ENCODE measurements at regions not wholly inside any gene's neighbourhood (a gene's known extent, or its start where the extent isn't known, plus 50 kb on each side); places are given as distances from the start of the nearest gene placed in this dataset.

DNA sequence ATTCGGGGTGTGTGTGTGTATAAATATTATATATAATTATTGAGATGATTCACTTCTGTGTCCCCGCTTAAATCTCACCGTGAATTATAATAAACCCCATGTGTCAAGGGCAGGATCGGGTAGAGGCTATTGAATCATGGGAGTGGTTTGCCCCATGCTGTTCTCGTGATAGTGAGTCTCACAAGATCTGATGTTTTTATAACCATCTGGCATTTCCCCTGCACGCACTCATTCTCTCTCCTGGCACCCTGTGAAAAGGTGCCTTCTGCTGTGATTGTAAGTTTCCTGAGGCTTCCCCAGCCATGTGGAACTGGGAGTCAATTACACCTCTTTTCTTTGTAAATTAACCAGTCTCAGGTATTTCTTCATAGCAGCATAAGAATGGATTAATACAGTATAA, 851.4 kb upstream of the AGA start:
- DNase-seq: no peak
- H2AK5ac ChIP-seq (ENCODE audit: low read length): no peak overlapping the region
- no peaks in the 10 kb centered on the region for H3K79me1 ChIP-seq (ENCODE audit: low read length)
- H3K36me3 ChIP-seq (ENCODE audit: control insufficient read depth in 1 of 2, insufficient read depth in 2 of 2, low read length in 2 of 2): no peaks in the 10 kb centered on the region
- no CpG with 5 or more reads among the region's 6 CpGs for WGBS (ENCODE audit: extremely low coverage, insufficient coverage, insufficient read length)
- no peak overlapping the region for H2BK5ac ChIP-seq (ENCODE audit: low read depth, low read length, poor library complexity)
- H3K9ac ChIP-seq (ENCODE audit: low read length): peak overlapping the region; percentile 58
- no peak overlapping the region for H3K18ac ChIP-seq (ENCODE audit: low read length)
- no peaks in the 10 kb centered on the region for H3K9me3 ChIP-seq (ENCODE audit: insufficient read depth, low read depth, low read length)
- H2BK120ac ChIP-seq (ENCODE audit: insufficient read depth, low read length, poor library complexity): no peak overlapping the region
- H3K23ac ChIP-seq (ENCODE audit: low read length): no peak overlapping the region
- H4K8ac ChIP-seq (ENCODE audit: low read depth, low read length): no peak overlapping the region
- H2AFZ ChIP-seq (ENCODE audit: insufficient read depth, low read length, poor library complexity): no peak overlapping the region
- no peak overlapping the region for H4K12ac ChIP-seq (ENCODE audit: low read depth, low read length)
- peaks cover 3 to 9% of the 10 kb centered on the region in 2 experiments for H3K4me1 ChIP-seq (ENCODE audit: control insufficient read depth in 1 of 2, insufficient read depth in 2 of 2, low read length in 2 of 2)
- H3K27me3 ChIP-seq (ENCODE audit: insufficient read depth, low read length): no peaks in the 10 kb centered on the region
- no peak overlapping the region for H2BK12ac ChIP-seq (ENCODE audit: low read length)
- H3K27ac ChIP-seq (ENCODE audit: low read depth, low read length): no peak overlapping the region
- no peak overlapping the region for H3K14ac ChIP-seq (ENCODE audit: low read length)
- no peak overlapping the region for H3K4ac ChIP-seq (ENCODE audit: low read depth, low read length)
- no peak overlapping the region for H4K91ac ChIP-seq (ENCODE audit: low read depth, low read length)
- H3K4me3 ChIP-seq (ENCODE audit: low read depth, low read length): no peak overlapping the region
- H3K79me2 ChIP-seq (ENCODE audit: control insufficient read depth, insufficient read depth, low read length, poor library complexity): no peaks in the 10 kb centered on the region
- H3K4me2 ChIP-seq (ENCODE audit: low read length): no peak overlapping the region

- H2BK12ac ChIP-seq (ENCODE audit: low read length): no peak overlapping the region
- H2BK5ac ChIP-seq (ENCODE audit: low read depth, low read length, poor library complexity): no peak overlapping the region
- H3K4ac ChIP-seq (ENCODE audit: low read depth, low read length): no peak overlapping the region
- H3K27ac ChIP-seq (ENCODE audit: low read depth, low read length): no peak overlapping the region
- H3K4me1 ChIP-seq (ENCODE audit: control insufficient read depth in 1 of 2, insufficient read depth in 2 of 2, low read length in 2 of 2): peaks cover 3 to 9% of the 10 kb centered on the region in 2 experiments
- no peak for DNase-seq
- H3K14ac ChIP-seq (ENCODE audit: low read length): no peak overlapping the region
- H3K4me2 ChIP-seq (ENCODE audit: low read length): no peak overlapping the region
- no peak overlapping the region for H3K18ac ChIP-seq (ENCODE audit: low read length)
- no peak overlapping the region for H2AFZ ChIP-seq (ENCODE audit: insufficient read depth, low read length, poor library complexity)
- no peaks in the 10 kb centered on the region for H3K79me2 ChIP-seq (ENCODE audit: control insufficient read depth, insufficient read depth, low read length, poor library complexity)
- no peak overlapping the region for H2BK120ac ChIP-seq (ENCODE audit: insufficient read depth, low read length, poor library complexity)
- no peaks in the 10 kb centered on the region for H3K9me3 ChIP-seq (ENCODE audit: insufficient read depth, low read depth, low read length)
- no CpG with 5 or more reads among the region's 1 CpG for WGBS (ENCODE audit: extremely low coverage, insufficient coverage, insufficient read length)
- no peak overlapping the region for H2AK5ac ChIP-seq (ENCODE audit: low read length)
- H3K9ac ChIP-seq (ENCODE audit: low read length): no peak overlapping the region
- H3K79me1 ChIP-seq (ENCODE audit: low read length): no peaks in the 10 kb centered on the region
- no peak overlapping the region for H3K23ac ChIP-seq (ENCODE audit: low read length)
- H3K4me3 ChIP-seq (ENCODE audit: low read depth, low read length): no peak overlapping the region
- no peaks in the 10 kb centered on the region for H3K36me3 ChIP-seq (ENCODE audit: control insufficient read depth in 1 of 2, insufficient read depth in 2 of 2, low read length in 2 of 2)
- no peak overlapping the region for H4K8ac ChIP-seq (ENCODE audit: low read depth, low read length)
- H3K27me3 ChIP-seq (ENCODE audit: insufficient read depth, low read length): no peaks in the 10 kb centered on the region
- no peak overlapping the region for H4K12ac ChIP-seq (ENCODE audit: low read depth, low read length)
- H4K91ac ChIP-seq (ENCODE audit: low read depth, low read length): no peak overlapping the region
Observed at GRCh38 chr4:178296669-178297068, 854.4 kb upstream of the AGA start.

- Histone ChIP-seq H3K79me2 (ENCODE audit: control insufficient read depth, insufficient read depth, low read length, poor library complexity) (no peaks in the 10 kb centered on the region), H3K23ac (ENCODE audit: low read length) (no peak overlapping the region), H3K79me1 (ENCODE audit: low read length) (no peaks in the 10 kb centered on the region), H3K14ac (ENCODE audit: low read length) (no peak overlapping the region), H3K4me2 (ENCODE audit: low read length) (no peak overlapping the region), H4K12ac (ENCODE audit: low read depth, low read length) (no peak overlapping the region), H3K27ac (ENCODE audit: low read depth, low read length) (no peak overlapping the region), H3K4me1 (ENCODE audit: control insufficient read depth in 1 of 2, insufficient read depth in 2 of 2, low read length in 2 of 2) (no peaks in the 10 kb centered on the region), H2BK12ac (ENCODE audit: low read length) (no peak overlapping the region), H3K9ac (ENCODE audit: low read length) (no peak overlapping the region), H4K91ac (ENCODE audit: low read depth, low read length) (no peak overlapping the region), H3K9me3 (ENCODE audit: insufficient read depth, low read depth, low read length) (no peaks in the 10 kb centered on the region), H2BK120ac (ENCODE audit: insufficient read depth, low read length, poor library complexity) (no peak overlapping the region), H2AK5ac (ENCODE audit: low read length) (no peak overlapping the region), H3K36me3 (ENCODE audit: control insufficient read depth in 1 of 2, insufficient read depth in 2 of 2, low read length in 2 of 2) (no peaks in the 10 kb centered on the region), H3K18ac (ENCODE audit: low read length) (no peak overlapping the region), H2BK5ac (ENCODE audit: low read depth, low read length, poor library complexity) (no peak overlapping the region), H3K4me3 (ENCODE audit: low read depth, low read length) (no peak overlapping the region), H3K27me3 (ENCODE audit: insufficient read depth, low read length) (no peaks in the 10 kb centered on the region), H2AFZ (ENCODE audit: insufficient read depth, low read length, poor library complexity) (no peak overlapping the region), H4K8ac (ENCODE audit: low read depth, low read length) (no peak overlapping the region), H3K4ac (ENCODE audit: low read depth, low read length) (no peak overlapping the region)
- no peak for DNase-seq
- no CpG with 5 or more reads among the region's 3 CpGs for WGBS (ENCODE audit: extremely low coverage, insufficient coverage, insufficient read length)
Observed at GRCh38 chr4:178306565-178306964, 864.3 kb upstream of the AGA start.

GRCh38 chr4:178309890-178310289, 867.7 kb upstream of the AGA start:
- DNase-seq: no peak
- Histone ChIP-seq H3K14ac (ENCODE audit: low read length) (no peak overlapping the region), H3K18ac (ENCODE audit: low read length) (no peak overlapping the region), H2BK5ac (ENCODE audit: low read depth, low read length, poor library complexity) (no peak overlapping the region), H4K8ac (ENCODE audit: low read depth, low read length) (no peak overlapping the region), H3K4me1 (ENCODE audit: control insufficient read depth in 1 of 2, insufficient read depth in 2 of 2, low read length in 2 of 2) (no peaks in the 10 kb centered on the region), H2BK12ac (ENCODE audit: low read length) (no peak overlapping the region), H3K4ac (ENCODE audit: low read depth, low read length) (no peak overlapping the region), H3K27ac (ENCODE audit: low read depth, low read length) (no peak overlapping the region), H3K36me3 (ENCODE audit: control insufficient read depth in 1 of 2, insufficient read depth in 2 of 2, low read length in 2 of 2) (no peaks in the 10 kb centered on the region), H2AFZ (ENCODE audit: insufficient read depth, low read length, poor library complexity) (no peak overlapping the region), H3K9ac (ENCODE audit: low read length) (no peak overlapping the region), H2AK5ac (ENCODE audit: low read length) (no peak overlapping the region), H3K4me3 (ENCODE audit: low read depth, low read length) (no peak overlapping the region), H3K79me2 (ENCODE audit: control insufficient read depth, insufficient read depth, low read length, poor library complexity) (no peaks in the 10 kb centered on the region), H3K9me3 (ENCODE audit: insufficient read depth, low read depth, low read length) (no peaks in the 10 kb centered on the region), H3K23ac (ENCODE audit: low read length) (no peak overlapping the region), H3K4me2 (ENCODE audit: low read length) (no peak overlapping the region), H3K27me3 (ENCODE audit: insufficient read depth, low read length) (no peaks in the 10 kb centered on the region), H2BK120ac (ENCODE audit: insufficient read depth, low read length, poor library complexity) (no peak overlapping the region), H3K79me1 (ENCODE audit: low read length) (no peaks in the 10 kb centered on the region), H4K91ac (ENCODE audit: low read depth, low read length) (no peak overlapping the region), H4K12ac (ENCODE audit: low read depth, low read length) (no peak overlapping the region)
- no CpG with 5 or more reads among the region's 2 CpGs for WGBS (ENCODE audit: extremely low coverage, insufficient coverage, insufficient read length)
